T-helper 2 cell (primary cell): ENCODE measurements at regions not wholly inside any gene's neighbourhood (a gene's known extent, or its start where the extent isn't known, plus 50 kb on each side); places are given as distances from the start of the nearest gene placed in this dataset.
"Not testable (repeated sequence)": the region's sequence is repeated elsewhere in the genome, so short reads cannot be mapped to it uniquely, and the experiment has no call there.

Source experiments
- DNase-seq, 5 experiments: peaks; one replicate each; pipeline versions ENCODE4 v3.0.0 to v3.0.0-alpha.2; 2012 to 2022

GRCh38 chr7:156590212-156590611, 50.4 kb upstream of the RNF32 start:
- DNase-seq, result no peak

GRCh38 chr7:156589808-156590207, 50.8 kb upstream of the RNF32 start:
- no peak for DNase-seq

GRCh38 chr7:156585926-156586325, 54.6 kb upstream of the RNF32 start:
- no peak for DNase-seq

- no peak for DNase-seq
These were observed 55.4 kb upstream of the RNF32 start for GRCh38 chr7:156585025-156585648.

- DNase-seq, result peak in 1 of 5 experiments; percentile 34
These were observed 57.9 kb upstream of the RNF32 start for GRCh38 chr7:156582591-156583123.

- DNase-seq, result no peak
These were observed 60.5 kb upstream of the RNF32 start for GRCh38 chr7:156580036-156580435.

GRCh38 chr7:156579566-156579965, 61.0 kb upstream of the RNF32 start:
- no peak for DNase-seq

- no peak for DNase-seq
These were observed 61.6 kb upstream of the RNF32 start for GRCh38 chr7:156578978-156579430.

- DNase-seq, result no peak
These were observed 62.0 kb upstream of the RNF32 start for GRCh38 chr7:156578578-156578940.

- no peak for DNase-seq
These were observed 62.7 kb upstream of the RNF32 start for GRCh38 chr7:156577645-156578577.

GRCh38 chr7:156576216-156577058, 64.1 kb upstream of the RNF32 start:
- DNase-seq, result no peak

GRCh38 chr7:156568258-156568657, 72.3 kb upstream of the RNF32 start:
- no peak for DNase-seq

- DNase-seq, result no peak
These were observed 73.6 kb upstream of the RNF32 start for GRCh38 chr7:156566812-156567549.

GRCh38 chr7:156565002-156565401, 75.6 kb upstream of the RNF32 start:
- DNase-seq, result not testable (repeated sequence)

GRCh38 chr7:156560696-156561095, 79.9 kb upstream of the RNF32 start:
- no peak for DNase-seq

GRCh38 chr7:156560075-156560474, 80.5 kb upstream of the RNF32 start:
- no peak for DNase-seq

- no peak for DNase-seq
These were observed 81.6 kb upstream of the RNF32 start for GRCh38 chr7:156559001-156559400.

GRCh38 chr7:156558198-156558597, 82.4 kb upstream of the RNF32 start:
- no peak for DNase-seq

- DNase-seq, result no peak
These were observed 84.5 kb upstream of the RNF32 start for GRCh38 chr7:156556083-156556482.

GRCh38 chr7:156554488-156554887, 86.1 kb upstream of the RNF32 start:
- no peak for DNase-seq

GRCh38 chr7:156549636-156550035, 90.9 kb upstream of the RNF32 start:
- DNase-seq, result no peak
